DMS53 (cell line): ENCODE measurements at regions not wholly inside any gene's neighbourhood (a gene's known extent, or its start where the extent isn't known, plus 50 kb on each side); places are given as distances from the start of the nearest gene placed in this dataset.

Source experiments
- DNase-seq: peaks from one replicate; lab custom pipeline; 2025; lab: John Stamatoyannopoulos, UW

- DNase-seq, result no peak
Observed at GRCh38 chr4:100970414-100970813, 376.9 kb downstream of the PPP3CA start.

GRCh38 chr4:100969925-100970324 is 377.4 kb downstream of the PPP3CA start:
- no peak for DNase-seq

DNA sequence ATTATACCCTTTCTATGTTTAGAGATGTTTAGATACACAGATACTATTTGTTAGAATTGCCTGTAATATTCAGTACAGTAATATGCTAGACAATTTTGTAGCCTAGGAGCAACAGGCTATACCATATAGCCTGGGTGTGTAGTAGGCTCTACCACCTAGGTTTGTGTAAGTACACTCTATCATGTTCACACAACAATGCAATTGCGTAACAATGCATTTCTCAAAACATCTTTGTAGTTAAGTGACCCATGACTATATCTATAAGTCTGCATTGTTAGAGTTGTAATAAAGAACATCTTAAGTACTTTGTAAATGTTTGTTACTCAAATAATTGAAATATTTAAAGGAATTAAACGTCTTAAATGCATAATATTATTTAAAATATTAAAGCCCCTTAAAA is 379.3 kb downstream of the PPP3CA start:
- peak; percentile 54 for DNase-seq

DNA sequence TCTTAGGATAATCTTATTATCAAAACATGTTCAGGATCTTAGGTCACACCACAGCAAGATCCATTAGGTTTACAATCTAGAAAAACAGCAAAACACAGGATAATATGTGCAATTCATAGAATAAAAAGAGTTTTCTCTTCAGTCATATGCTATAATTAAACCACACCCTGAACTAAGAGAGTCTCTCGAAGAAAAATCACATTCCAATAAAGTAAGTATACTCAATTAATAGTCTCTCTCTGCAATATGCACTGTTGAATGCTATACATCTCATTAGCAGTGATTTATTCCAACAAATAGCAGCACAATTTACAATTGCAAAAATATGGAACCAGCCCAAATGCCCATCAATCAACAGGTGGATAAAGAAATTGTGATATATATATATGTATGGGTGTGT is 383.7 kb downstream of the PPP3CA start:
- no peak for DNase-seq

DNA sequence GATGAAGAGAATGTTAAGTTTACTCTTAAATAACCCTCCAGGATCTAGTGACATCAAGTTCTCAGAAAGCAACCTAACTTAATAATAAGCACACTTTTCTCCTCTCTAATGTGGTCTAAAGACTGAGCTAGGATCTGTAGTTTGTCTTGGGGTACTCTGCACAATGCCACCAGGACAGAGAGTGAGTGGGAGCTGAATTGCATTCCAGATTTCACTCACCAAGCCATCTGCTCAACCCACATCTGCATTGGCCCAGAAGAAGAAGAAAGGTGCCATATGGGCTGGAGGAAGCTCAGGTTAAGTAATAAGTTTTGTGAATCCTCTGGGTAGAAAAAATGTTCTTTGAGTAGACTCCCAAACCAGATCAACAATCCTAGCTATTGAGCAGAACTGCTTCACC is 384.6 kb downstream of the PPP3CA start:
- no peak for DNase-seq

- DNase-seq, result no peak
Observed at GRCh38 chr4:100960232-100960631, 387.1 kb downstream of the PPP3CA start.

DNA sequence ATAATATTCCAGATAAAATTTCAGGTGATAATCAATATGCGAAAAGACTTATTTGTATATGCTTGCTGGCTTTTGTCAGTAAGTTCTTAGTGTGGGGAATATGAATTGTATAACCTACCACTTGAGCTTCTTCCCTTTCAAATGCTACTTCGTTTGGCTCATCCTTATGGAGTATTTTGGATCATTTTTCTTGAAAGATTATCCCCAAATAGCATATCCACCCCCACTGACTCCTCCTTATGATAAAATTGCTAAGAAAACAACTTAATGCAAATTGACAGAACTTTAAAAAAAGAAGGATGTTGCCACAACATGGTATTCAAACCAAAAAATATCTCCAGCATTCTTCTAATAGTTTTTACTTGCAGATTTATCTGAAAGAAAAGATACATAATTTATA is 393.3 kb downstream of the PPP3CA start:
- no peak for DNase-seq

DNA sequence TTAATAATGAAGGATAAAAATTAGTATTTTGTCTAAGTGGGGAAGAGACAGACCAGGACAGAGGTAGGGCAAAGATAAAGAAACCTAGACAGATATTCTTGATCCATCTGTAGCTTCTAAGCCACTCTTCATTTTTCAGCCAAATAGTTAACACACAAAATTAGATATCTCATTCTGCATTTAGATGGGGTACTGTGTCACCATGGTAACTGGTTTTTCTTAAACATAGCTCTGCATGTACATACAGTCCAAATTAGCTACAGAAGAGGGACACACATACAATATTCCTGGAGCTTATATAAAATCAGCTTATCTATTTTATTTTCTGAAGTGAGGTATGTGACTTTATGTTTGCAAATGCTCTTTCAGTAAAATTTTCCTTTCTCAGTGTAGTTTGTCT is 393.7 kb downstream of the PPP3CA start:
- no peak for DNase-seq

- DNase-seq, result no peak
Observed at GRCh38 chr4:100952590-100952989, 394.7 kb downstream of the PPP3CA start.

GRCh38 chr4:100949350-100949935 is 397.9 kb downstream of the PPP3CA start:
- DNase-seq, result no peak

- no peak for DNase-seq
Observed at GRCh38 chr4:100948911-100949310, 398.4 kb downstream of the PPP3CA start.

- DNase-seq, result no peak
Observed at GRCh38 chr4:100945789-100946188, 401.5 kb downstream of the PPP3CA start.

GRCh38 chr4:100938698-100939097 is 408.6 kb downstream of the PPP3CA start:
- no peak for DNase-seq

GRCh38 chr4:100936661-100937375 is 410.5 kb downstream of the PPP3CA start:
- no peak for DNase-seq

DNA sequence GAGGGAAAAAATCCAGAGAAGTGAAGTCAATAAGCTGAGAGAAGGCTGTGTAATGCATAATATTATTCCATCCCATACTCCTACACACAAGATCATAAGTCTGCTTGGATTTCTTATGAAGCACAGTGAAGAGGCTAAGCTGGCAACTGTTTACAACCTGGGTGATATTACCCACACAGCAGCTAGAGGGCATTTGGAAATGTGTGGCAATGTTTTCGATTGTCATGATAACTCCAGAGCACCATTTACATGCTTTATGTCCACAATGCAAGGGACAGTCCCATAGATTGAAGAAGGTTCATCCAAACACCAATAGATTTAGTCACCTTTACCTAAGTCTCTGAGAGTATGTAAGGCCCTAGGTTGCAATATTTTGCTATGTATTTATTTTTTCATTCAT is 412.2 kb downstream of the PPP3CA start:
- peak; percentile 59 for DNase-seq

- DNase-seq, result no peak
Observed at GRCh38 chr4:100933628-100934027, 413.7 kb downstream of the PPP3CA start.

DNA sequence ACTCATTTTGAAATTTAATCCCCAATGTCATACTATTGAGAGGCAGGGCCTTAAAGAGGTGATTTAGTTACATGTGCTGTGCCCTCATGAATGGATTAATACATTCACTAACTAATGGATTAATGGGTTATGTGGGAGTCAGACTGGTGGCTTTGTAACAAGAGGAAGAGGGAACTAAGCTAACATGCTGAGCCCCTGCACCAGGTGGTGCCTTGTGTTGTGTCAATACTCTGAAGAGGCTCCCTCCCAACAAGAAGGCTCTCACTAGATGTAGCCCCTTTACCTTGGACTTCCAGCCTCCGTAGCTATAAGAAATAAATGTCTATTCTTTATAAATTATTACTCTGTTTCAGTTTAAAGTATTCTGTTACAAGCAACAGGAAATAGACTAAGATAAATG is 411.9 kb upstream of the EMCN start:
- peak; percentile 67 for DNase-seq

- DNase-seq, result peak; percentile 40
Observed at GRCh38 chr4:100929135-100929534, 411.3 kb upstream of the EMCN start.

- no peak for DNase-seq
Observed at GRCh38 chr4:100926039-100926717, 408.4 kb upstream of the EMCN start.

- no peak for DNase-seq
Observed at GRCh38 chr4:100913685-100914084, 395.9 kb upstream of the EMCN start.

DNA sequence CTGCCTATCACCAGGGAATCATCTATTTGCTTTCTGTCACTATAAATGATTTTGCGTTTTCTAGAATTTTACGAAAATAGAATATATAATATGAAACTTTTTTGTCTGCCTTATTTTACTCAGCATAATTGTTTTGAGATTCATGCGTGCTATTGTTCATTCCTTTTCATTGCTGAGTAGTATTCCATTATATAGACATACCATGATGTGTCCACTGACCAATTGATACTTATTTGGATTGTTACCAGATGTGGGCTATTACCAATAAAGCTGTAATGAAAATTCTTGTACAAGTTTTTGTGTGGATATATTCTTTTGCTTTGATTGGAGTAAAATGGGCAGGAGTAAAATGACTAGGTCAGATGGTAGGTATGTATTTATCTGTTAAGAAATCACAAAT is 390.7 kb upstream of the EMCN start:
- DNase-seq, result no peak

- peak; percentile 36 for DNase-seq
Observed at GRCh38 chr4:100907465-100908454, 389.9 kb upstream of the EMCN start.
